ENCODE measurements at regions not wholly inside any gene's neighbourhood (a gene's known extent, or its start where the extent isn't known, plus 50 kb on each side); places are given as distances from the start of the nearest gene placed in this dataset.

DNA sequence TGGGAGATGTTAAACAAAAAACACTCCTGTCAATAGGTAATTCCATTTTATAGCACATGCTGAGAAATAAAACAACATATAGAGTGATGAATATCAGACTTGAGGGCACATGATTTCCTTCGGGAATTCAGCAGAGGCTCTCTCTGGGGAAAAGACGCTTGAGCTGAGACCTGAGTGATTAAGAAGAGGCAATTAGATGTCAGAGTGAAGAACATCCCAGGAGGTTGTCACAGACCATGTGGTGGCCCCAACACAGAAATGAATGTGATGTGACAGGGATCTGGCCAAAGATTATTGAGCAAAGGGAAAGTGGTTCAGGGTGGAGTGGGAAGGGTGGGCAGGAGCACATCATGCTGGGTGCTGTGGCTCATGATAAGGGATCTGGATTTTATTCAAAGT is 254.7 kb downstream of the RAD51AP2 start:
- Mint-ChIP-seq H3K36me3 (ENCODE audit: insufficient read depth in 1 of 3, low read depth in 3 of 3) (no peaks in the 10 kb centered on the region), H3K27me3 (ENCODE audit: low read depth) (no peaks in the 10 kb centered on the region), H3K4me1 (peaks cover 4 to 6% of the 10 kb centered on the region in 2 experiments; a peak in 2 of 4 replicates), H3K9me3 (no peaks in the 10 kb centered on the region), H3K4me3 (no peak overlapping the region), H3K27ac (no peak overlapping the region)
- no peak overlapping the region for H3T11ph ChIP-seq (ENCODE audit: low read length)
- H2BK5ac ChIP-seq (ENCODE audit: insufficient read length, low read length) = no peak overlapping the region
- no peak overlapping the region for H3K23ac ChIP-seq (ENCODE audit: insufficient read length, low read depth, low read length)
- no peak overlapping the region for H4K91ac ChIP-seq (ENCODE audit: insufficient read length, low read depth, low read length)
- no peak overlapping the region for H3K9ac ChIP-seq (ENCODE audit: extremely low read depth, insufficient read length, low read length)
- H3K23me2 ChIP-seq (ENCODE audit: insufficient read length, low read depth, low read length, poor library complexity, severe bottlenecking) = no peaks in the 10 kb centered on the region
- no peak overlapping the region for H3K14ac ChIP-seq (ENCODE audit: insufficient read depth, low read length)
- no peak overlapping the region for H3K18ac ChIP-seq (ENCODE audit: insufficient read length, low read depth, low read length)
- no peaks in the 10 kb centered on the region for H4K20me1 ChIP-seq (ENCODE audit: control insufficient read depth, insufficient read depth, insufficient read length)
- TF ChIP-seq, protein P1, sequence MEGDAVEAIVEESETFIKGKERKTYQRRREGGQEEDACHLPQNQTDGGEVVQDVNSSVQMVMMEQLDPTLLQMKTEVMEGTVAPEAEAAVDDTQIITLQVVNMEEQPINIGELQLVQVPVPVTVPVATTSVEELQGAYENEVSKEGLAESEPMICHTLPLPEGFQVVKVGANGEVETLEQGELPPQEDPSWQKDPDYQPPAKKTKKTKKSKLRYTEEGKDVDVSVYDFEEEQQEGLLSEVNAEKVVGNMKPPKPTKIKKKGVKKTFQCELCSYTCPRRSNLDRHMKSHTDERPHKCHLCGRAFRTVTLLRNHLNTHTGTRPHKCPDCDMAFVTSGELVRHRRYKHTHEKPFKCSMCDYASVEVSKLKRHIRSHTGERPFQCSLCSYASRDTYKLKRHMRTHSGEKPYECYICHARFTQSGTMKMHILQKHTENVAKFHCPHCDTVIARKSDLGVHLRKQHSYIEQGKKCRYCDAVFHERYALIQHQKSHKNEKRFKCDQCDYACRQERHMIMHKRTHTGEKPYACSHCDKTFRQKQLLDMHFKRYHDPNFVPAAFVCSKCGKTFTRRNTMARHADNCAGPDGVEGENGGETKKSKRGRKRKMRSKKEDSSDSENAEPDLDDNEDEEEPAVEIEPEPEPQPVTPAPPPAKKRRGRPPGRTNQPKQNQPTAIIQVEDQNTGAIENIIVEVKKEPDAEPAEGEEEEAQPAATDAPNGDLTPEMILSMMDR (conservative IDR thresholded peaks at IDR 0.05) = no peak
- no peak overlapping the region for H3K27ac ChIP-seq (ENCODE audit: insufficient read length, low read depth, low read length)
- H4K8ac ChIP-seq (replicated peaks; ENCODE audit: insufficient read length, low read depth, low read length) = no peak overlapping the region
- no peak overlapping the region for H2AK5ac ChIP-seq (ENCODE audit: insufficient read length, low read length)
- no peak overlapping the region for H4K5ac ChIP-seq (ENCODE audit: insufficient read length, low read depth, low read length)
- H3K4me1 ChIP-seq (ENCODE audit: insufficient read depth, low read length) = no peaks in the 10 kb centered on the region
- H2BK120ac ChIP-seq (ENCODE audit: low read depth, low read length, poor library complexity, severe bottlenecking) = no peak overlapping the region
- H3K79me2 ChIP-seq (ENCODE audit: insufficient read depth, low read length) = no peaks in the 10 kb centered on the region
- no peaks in the 10 kb centered on the region for H3K27me3 ChIP-seq (ENCODE audit: insufficient read depth, low read length)
- no peak overlapping the region for H2BK12ac ChIP-seq (ENCODE audit: insufficient read length, low read depth, low read length)
- no peak overlapping the region for H3K4ac ChIP-seq (ENCODE audit: low read depth, low read length)
- H2BK15ac ChIP-seq (ENCODE audit: low read depth, low read length) = no peak overlapping the region
- H3K79me1 ChIP-seq (ENCODE audit: insufficient read depth, low read depth, low read length, poor library complexity, severe bottlenecking) = no peaks in the 10 kb centered on the region
- no peak for DNase-seq
- no peak overlapping the region for H2AFZ ChIP-seq (ENCODE audit: low read length)
- no peak overlapping the region for H3K4me2 ChIP-seq (ENCODE audit: insufficient read depth, insufficient read length, low read length)
- no peak overlapping the region for H2BK20ac ChIP-seq (ENCODE audit: low read depth, low read length, poor library complexity, severe bottlenecking)
- H3K56ac ChIP-seq (ENCODE audit: insufficient read length, low read depth, low read length) = no peak overlapping the region
- no CpG with 5 or more reads among the region's 2 CpGs for WGBS (ENCODE audit: extremely low coverage, insufficient read length, low lambda C conversion rate)
- H3K9me3 ChIP-seq (ENCODE audit: control insufficient read depth, low read depth, low read length) = no peaks in the 10 kb centered on the region

Measured in H9 (cell line).